ENCODE measurements at regions not wholly inside any gene's neighbourhood (a gene's known extent, or its start where the extent isn't known, plus 50 kb on each side); places are given as distances from the start of the nearest gene placed in this dataset.
A peak's percentile ranks its signal among the peaks of the same experiment; 100 is the strongest.

GRCh38 chr20:4073852-4074741 lies 58.7 kb upstream of the RNF24 start:
- Mint-ChIP-seq H3K27me3 (ENCODE audit: low read depth) (peaks cover 11% of the 10 kb centered on the region), H3K36me3 (peaks cover 2% of the 10 kb centered on the region), H3K4me3 (no peak overlapping the region), H3K27ac (no peak overlapping the region), H3K4me1 (peaks cover 27% of the 10 kb centered on the region), H3K9me3 (peaks cover 3% of the 10 kb centered on the region)
- DNase-seq (ENCODE audit: low spot score in 2 of 2, unreplicated experiment in 2 of 2) = no peak
- TF ChIP-seq CTCF (IDR thresholded peaks at IDR 0.05; ENCODE audit: unreplicated experiment) = no peak

GRCh38 chr20:4071178-4071693 lies 55.9 kb upstream of the RNF24 start:
- Mint-ChIP-seq H3K27ac (peak overlapping the region; percentile 23), H3K27me3 (ENCODE audit: low read depth) (peaks cover 11% of the 10 kb centered on the region), H3K36me3 (peaks cover 2% of the 10 kb centered on the region), H3K4me3 (no peak overlapping the region), H3K4me1 (peaks cover 44% of the 10 kb centered on the region), H3K9me3 (peaks cover 3% of the 10 kb centered on the region)
- DNase-seq (ENCODE audit: low spot score in 2 of 2, unreplicated experiment in 2 of 2) = no peak
- no peak for TF ChIP-seq CTCF (IDR thresholded peaks at IDR 0.05; ENCODE audit: unreplicated experiment)

- Mint-ChIP-seq H3K36me3 (peaks cover 2% of the 10 kb centered on the region), H3K27me3 (ENCODE audit: low read depth) (peaks cover 11% of the 10 kb centered on the region), H3K27ac (no peak overlapping the region), H3K4me3 (no peak overlapping the region), H3K9me3 (peaks cover 3% of the 10 kb centered on the region), H3K4me1 (peaks cover 51% of the 10 kb centered on the region)
- no peak for DNase-seq (ENCODE audit: low spot score in 2 of 2, unreplicated experiment in 2 of 2)
- no peak for TF ChIP-seq CTCF (IDR thresholded peaks at IDR 0.05; ENCODE audit: unreplicated experiment)
Observed at GRCh38 chr20:4070323-4071177, 55.2 kb upstream of the RNF24 start.

GRCh38 chr20:4069751-4070150 lies 54.4 kb upstream of the RNF24 start:
- Mint-ChIP-seq H3K9me3 (peaks cover 3% of the 10 kb centered on the region), H3K27ac (peak overlapping the region; percentile 32), H3K4me3 (no peak overlapping the region), H3K36me3 (peaks cover 2% of the 10 kb centered on the region), H3K27me3 (ENCODE audit: low read depth) (peaks cover 8% of the 10 kb centered on the region), H3K4me1 (peaks cover 59% of the 10 kb centered on the region)
- TF ChIP-seq CTCF (IDR thresholded peaks at IDR 0.05; ENCODE audit: unreplicated experiment) = no peak
- DNase-seq (ENCODE audit: low spot score in 2 of 2, unreplicated experiment in 2 of 2) = no peak

GRCh38 chr20:4068708-4069107 lies 53.4 kb upstream of the RNF24 start:
- Mint-ChIP-seq H3K9me3 (peaks cover 3% of the 10 kb centered on the region), H3K36me3 (peaks cover 2% of the 10 kb centered on the region), H3K27ac (peak overlapping the region; percentile 67), H3K4me3 (no peak overlapping the region), H3K4me1 (peaks cover 67% of the 10 kb centered on the region), H3K27me3 (ENCODE audit: low read depth) (peaks cover 3% of the 10 kb centered on the region)
- no peak for TF ChIP-seq CTCF (IDR thresholded peaks at IDR 0.05; ENCODE audit: unreplicated experiment)
- DNase-seq (ENCODE audit: low spot score in 2 of 2, unreplicated experiment in 2 of 2) = no peak
